Tibial nerve (tissue), 4 donors: ENCODE measurements at regions not wholly inside any gene's neighbourhood (a gene's known extent, or its start where the extent isn't known, plus 50 kb on each side); places are given as distances from the start of the nearest gene placed in this dataset.

Source experiments
- EP300 ChIP-seq, 2 donors: sonication (generic); formaldehyde crosslinking; IDR thresholded peaks; one replicate each; pipeline ENCODE4 v1.6.1; 2017; ENCODE audit warnings: antibody characterized with exemption in 2 of 2, mild to moderate bottlenecking in 1 of 2
- POLR2A ChIP-seq, 2 donors: fragments of 450-650 bp; IDR thresholded peaks; one replicate each; pipeline ENCODE4 v1.6.1; 2017; ENCODE audit warnings: antibody characterized with exemption in 2 of 2, mild to moderate bottlenecking in 2 of 2, moderate library complexity in 2 of 2
- TF ChIP-seq, protein P1 (sequence below), 5 experiments: fragments of 200-600 bp in 3 of 5; fragments of 450-650 bp in 2 of 5; sonication (generic) in 3 of 5; IDR thresholded peaks; one replicate each; pipeline ENCODE4 v1.5.1; 2016 to 2019; ENCODE audit warnings: antibody characterized with exemption in 5 of 5, mild to moderate bottlenecking in 3 of 5, moderate library complexity in 2 of 5

DNA sequence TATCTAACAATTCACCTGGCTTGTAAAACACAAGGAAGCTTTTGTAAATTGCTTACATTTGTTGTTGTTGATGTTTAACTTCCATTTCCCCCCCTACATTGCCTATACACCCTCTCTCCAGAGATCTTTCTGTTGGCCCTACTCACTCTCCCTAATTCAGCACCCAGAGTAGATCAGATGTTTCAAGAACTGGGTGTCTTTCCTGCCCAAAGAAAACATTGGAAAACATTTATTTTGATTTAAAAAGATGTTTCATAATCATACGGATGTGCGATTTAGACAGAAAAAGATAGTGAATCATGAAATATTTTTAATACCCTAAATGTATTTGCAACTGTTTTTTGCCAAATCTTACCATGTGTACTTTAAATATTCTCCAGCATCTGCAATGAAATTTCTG, 446.4 kb upstream of the RGS6 start:
- TF ChIP-seq, protein P1, sequence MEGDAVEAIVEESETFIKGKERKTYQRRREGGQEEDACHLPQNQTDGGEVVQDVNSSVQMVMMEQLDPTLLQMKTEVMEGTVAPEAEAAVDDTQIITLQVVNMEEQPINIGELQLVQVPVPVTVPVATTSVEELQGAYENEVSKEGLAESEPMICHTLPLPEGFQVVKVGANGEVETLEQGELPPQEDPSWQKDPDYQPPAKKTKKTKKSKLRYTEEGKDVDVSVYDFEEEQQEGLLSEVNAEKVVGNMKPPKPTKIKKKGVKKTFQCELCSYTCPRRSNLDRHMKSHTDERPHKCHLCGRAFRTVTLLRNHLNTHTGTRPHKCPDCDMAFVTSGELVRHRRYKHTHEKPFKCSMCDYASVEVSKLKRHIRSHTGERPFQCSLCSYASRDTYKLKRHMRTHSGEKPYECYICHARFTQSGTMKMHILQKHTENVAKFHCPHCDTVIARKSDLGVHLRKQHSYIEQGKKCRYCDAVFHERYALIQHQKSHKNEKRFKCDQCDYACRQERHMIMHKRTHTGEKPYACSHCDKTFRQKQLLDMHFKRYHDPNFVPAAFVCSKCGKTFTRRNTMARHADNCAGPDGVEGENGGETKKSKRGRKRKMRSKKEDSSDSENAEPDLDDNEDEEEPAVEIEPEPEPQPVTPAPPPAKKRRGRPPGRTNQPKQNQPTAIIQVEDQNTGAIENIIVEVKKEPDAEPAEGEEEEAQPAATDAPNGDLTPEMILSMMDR (IDR thresholded peaks at IDR 0.05): no peak
- TF ChIP-seq POLR2A (IDR thresholded peaks at IDR 0.05): no peak
- no peak for TF ChIP-seq EP300 (IDR thresholded peaks at IDR 0.05)
